HEK293 (cell line): ENCODE measurements at regions not wholly inside any gene's neighbourhood (a gene's known extent, or its start where the extent isn't known, plus 50 kb on each side); places are given as distances from the start of the nearest gene placed in this dataset.
"Not testable (repeated sequence)": the region's sequence is repeated elsewhere in the genome, so short reads cannot be mapped to it uniquely, and the experiment has no call there.

Experiments
- CTCF ChIA-PET: fragments of 350-600 bp; formaldehyde crosslinking; extraction: SDS; loops from one replicate; lab custom pipeline; 2021; ENCODE audit warnings: antibody characterized with exemption; lab: Yijun Ruan, JAX
- POLR2A ChIA-PET: fragments of 300-600 bp; formaldehyde crosslinking; extraction: SDS; loops from one replicate; lab custom pipeline; 2020; ENCODE audit warnings: antibody characterized with exemption, inconsistent platforms; lab: Yijun Ruan, JAX
- H3K27ac ChIP-seq: fragments of 200-500 bp; sonication (Bioruptor generic); 2 replicates; pipeline ENCODE4 v1.5.1; 2014; ENCODE audit warnings: low read depth, low read length, control low read depth, inconsistent platforms; ENCODE audit errors: extremely low read depth
- H3K36me3 ChIP-seq, 2 experiments: fragments of 200-500 bp in 1 of 2; sonication (Bioruptor generic) in 1 of 2; 1 replicate in 1 of 2; 2 replicates in 1 of 2; pipeline ENCODE4 v1.5.1; 2014 to 2017; ENCODE audit warnings: inconsistent platforms in 2 of 2, low read length in 2 of 2; ENCODE audit not compliant: control insufficient read depth in 2 of 2, insufficient read depth in 1 of 2
- H3K4me1 ChIP-seq: fragments of 200-500 bp; sonication (Bioruptor generic); 2 replicates; pipeline ENCODE4 v1.5.1; 2014; ENCODE audit warnings: mild to moderate bottlenecking, low read length, inconsistent platforms; ENCODE audit not compliant: control insufficient read depth, insufficient read depth
- H3K4me3 ChIP-seq: 2 replicates; pipeline ENCODE4 v1.5.1; 2011; ENCODE audit warnings: low read depth, mild to moderate bottlenecking, control low read depth, low read length, moderate library complexity
- H3K9me3 ChIP-seq: fragments of 200-500 bp; sonication (Bioruptor generic); 2 replicates; pipeline ENCODE4 v1.5.1; 2014; ENCODE audit warnings: low read depth, low read length, inconsistent platforms; ENCODE audit not compliant: control insufficient read depth, insufficient read depth
- GFI1B ChIP-seq: fragments of 450-650 bp; formaldehyde crosslinking; IDR thresholded peaks from 2 replicates; pipeline ENCODE4 v1.5.1; 2016; ENCODE audit warnings: missing biosample characterization, missing genetic modification characterization
- SCRT1 ChIP-seq: fragments of 450-650 bp; formaldehyde crosslinking; IDR thresholded peaks from 2 replicates; pipeline ENCODE4 v1.5.1; 2016; ENCODE audit warnings: missing biosample characterization, missing genetic modification characterization, borderline replicate concordance
- ZBTB20 ChIP-seq: fragments of 450-650 bp; formaldehyde crosslinking; IDR thresholded peaks from 2 replicates; pipeline ENCODE4 v1.5.1; 2016; ENCODE audit warnings: missing biosample characterization, missing genetic modification characterization
- ZBTB21 ChIP-seq: fragments of 450-650 bp; formaldehyde crosslinking; IDR thresholded peaks from 2 replicates; pipeline ENCODE4 v1.5.1; 2017; ENCODE audit warnings: missing biosample characterization, missing genetic modification characterization
- ZFP37 ChIP-seq: fragments of 450-650 bp; formaldehyde crosslinking; IDR thresholded peaks from 2 replicates; pipeline ENCODE4 v1.5.1; 2016; ENCODE audit warnings: missing biosample characterization, missing genetic modification characterization
- ZFP69B ChIP-seq: fragments of 450-650 bp; formaldehyde crosslinking; IDR thresholded peaks from 2 replicates; pipeline ENCODE4 v1.5.1; 2016; ENCODE audit warnings: missing biosample characterization, missing genetic modification characterization
- ZIC2 ChIP-seq: fragments of 450-650 bp; formaldehyde crosslinking; IDR thresholded peaks from 2 replicates; pipeline ENCODE4 v1.5.1; 2016; ENCODE audit warnings: missing biosample characterization, missing genetic modification characterization
- ZNF202 ChIP-seq: fragments of 450-650 bp; formaldehyde crosslinking; IDR thresholded peaks from 2 replicates; pipeline ENCODE4 v1.5.1; 2016; ENCODE audit warnings: missing biosample characterization, missing genetic modification characterization, borderline replicate concordance
- ZNF24 ChIP-seq: fragments of 450-650 bp; formaldehyde crosslinking; IDR thresholded peaks from 2 replicates; pipeline ENCODE4 v1.5.1; 2016; ENCODE audit warnings: missing biosample characterization, missing genetic modification characterization
- ZNF292 ChIP-seq: fragments of 450-650 bp; formaldehyde crosslinking; IDR thresholded peaks from 2 replicates; pipeline ENCODE4 v1.5.1; 2016; ENCODE audit warnings: low read depth, missing biosample characterization, missing genetic modification characterization, borderline replicate concordance
- ZNF354C ChIP-seq: fragments of 450-650 bp; formaldehyde crosslinking; IDR thresholded peaks from 2 replicates; pipeline ENCODE4 v1.5.1; 2016; ENCODE audit warnings: missing biosample characterization, missing genetic modification characterization, low read depth, borderline replicate concordance
- ZNF391 ChIP-seq: fragments of 450-650 bp; formaldehyde crosslinking; IDR thresholded peaks from 2 replicates; pipeline ENCODE4 v1.5.1; 2016; ENCODE audit warnings: low read depth, missing biosample characterization, missing genetic modification characterization, borderline replicate concordance
- ZNF398 ChIP-seq: fragments of 450-650 bp; formaldehyde crosslinking; IDR thresholded peaks from 2 replicates; pipeline ENCODE4 v1.5.1; 2017; ENCODE audit warnings: missing biosample characterization, missing genetic modification characterization
- ZNF561 ChIP-seq: fragments of 450-650 bp; IDR thresholded peaks from 2 replicates; pipeline ENCODE4 v1.5.1; 2018; ENCODE audit warnings: missing biosample characterization, missing genetic modification characterization, borderline replicate concordance
- ZNF626 ChIP-seq: fragments of 450-650 bp; sonication (Bioruptor Pico); formaldehyde crosslinking; IDR thresholded peaks from 2 replicates; pipeline ENCODE4 v1.5.1; 2018; ENCODE audit warnings: missing biosample characterization, missing genetic modification characterization, inconsistent platforms
- ZNF654 ChIP-seq: fragments of 450-650 bp; formaldehyde crosslinking; IDR thresholded peaks from 2 replicates; pipeline ENCODE4 v1.5.1; 2016; ENCODE audit warnings: low read depth, missing biosample characterization, missing genetic modification characterization
- ZNF660 ChIP-seq: fragments of 450-650 bp; IDR thresholded peaks from 2 replicates; pipeline ENCODE4 v1.5.1; 2018; ENCODE audit warnings: missing biosample characterization, mild to moderate bottlenecking, missing genetic modification characterization
- ZNF664 ChIP-seq: fragments of 450-650 bp; formaldehyde crosslinking; IDR thresholded peaks from 2 replicates; pipeline ENCODE4 v1.5.1; 2016; ENCODE audit warnings: missing biosample characterization, missing genetic modification characterization
- ZNF747 ChIP-seq: fragments of 450-650 bp; formaldehyde crosslinking; IDR thresholded peaks from 2 replicates; pipeline ENCODE4 v1.5.1; 2016; ENCODE audit warnings: missing biosample characterization, missing genetic modification characterization
- ZNF768 ChIP-seq: fragments of 450-650 bp; formaldehyde crosslinking; IDR thresholded peaks from 2 replicates; pipeline ENCODE4 v1.5.1; 2018; ENCODE audit warnings: missing biosample characterization, mild to moderate bottlenecking, missing genetic modification characterization
- ZSCAN5A ChIP-seq: fragments of 450-650 bp; formaldehyde crosslinking; IDR thresholded peaks from 2 replicates; pipeline ENCODE4 v1.5.1; 2016; ENCODE audit warnings: missing biosample characterization, missing genetic modification characterization
- TF ChIP-seq, protein P1 (sequence below): fragments of 450-650 bp; formaldehyde crosslinking; IDR thresholded peaks from 2 replicates; pipeline ENCODE4 v1.5.1; 2016; ENCODE audit warnings: missing biosample characterization, missing genetic modification characterization

DNA sequence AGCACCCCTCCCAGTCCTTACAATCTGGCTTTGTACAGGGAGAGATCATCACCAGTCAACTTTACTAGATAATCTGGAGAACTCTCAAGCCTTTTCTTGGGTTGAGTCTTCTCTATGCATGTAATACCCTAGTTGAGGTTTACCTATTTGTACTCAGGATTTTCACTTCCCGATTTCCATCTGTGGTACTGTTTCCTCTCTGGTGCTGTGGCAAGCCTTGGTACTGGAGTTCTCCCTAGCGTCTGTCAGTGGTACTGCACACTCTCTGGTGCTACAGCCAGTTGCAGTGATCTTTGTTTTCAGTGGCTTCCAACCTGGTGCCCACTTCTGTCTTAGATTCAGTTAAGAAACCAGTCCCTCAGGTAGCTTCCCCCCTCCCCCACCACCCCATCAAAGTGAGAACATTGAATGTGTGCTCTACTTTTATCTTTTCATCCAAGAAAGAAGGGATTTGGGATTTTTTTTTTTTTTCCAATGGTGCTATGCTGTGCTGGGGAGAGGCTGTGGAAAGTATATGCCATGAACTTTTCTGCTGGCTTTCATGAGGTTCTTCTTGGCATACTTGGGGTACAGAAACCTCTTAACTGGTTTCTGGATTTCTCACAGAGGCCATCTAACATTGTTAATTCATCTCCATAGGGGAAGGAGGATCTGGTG, 69.4 kb upstream of the EVL start:
- ChIA-PET CTCF (interaction anchor here (0.9 to 2.3 kb wide), 4 partner anchors 11 to 23 kb away, joined by 3 to 14 read pairs (median 4); no protein-coding TSS in a partner anchor), POLR2A (no interaction called here)
- no peaks in the 10 kb centered on the region for H3K9me3 ChIP-seq
- H3K4me1 ChIP-seq = no peaks in the 10 kb centered on the region
- no peak overlapping the region for H3K4me3 ChIP-seq
- no peaks in the 10 kb centered on the region; a peak in 1 of 3 replicates for H3K36me3 ChIP-seq
- TF ChIP-seq ZNF391 (no peak), ZNF747 (tag by site-specific recombination) (no peak), ZBTB20 (tag by site-specific recombination) (no peak), SCRT1 (tag by site-specific recombination) (no peak), ZNF654 (tag by site-specific recombination) (peak; percentile 25; the same call in 1 of the 2 replicates), ZFP69B (tag by site-specific recombination) (no peak), ZSCAN5A (no peak), ZIC2 (tag by site-specific recombination) (no peak), ZNF664 (no peak), ZNF561 (tag by site-specific recombination) (0 out of 2 replicates have a peak, but pooled peaks have one; percentile 25), ZNF626 (tag by site-specific recombination) (no peak), ZNF354C (no peak), ZNF398 (tag by site-specific recombination) (no peak), ZNF292 (tag by site-specific recombination) (no peak), ZFP37 (tag by site-specific recombination) (no peak), ZNF202 (tag by site-specific recombination) (no peak), GFI1B (no peak), ZNF24 (tag by site-specific recombination) (no peak)
- TF ChIP-seq, protein P1, sequence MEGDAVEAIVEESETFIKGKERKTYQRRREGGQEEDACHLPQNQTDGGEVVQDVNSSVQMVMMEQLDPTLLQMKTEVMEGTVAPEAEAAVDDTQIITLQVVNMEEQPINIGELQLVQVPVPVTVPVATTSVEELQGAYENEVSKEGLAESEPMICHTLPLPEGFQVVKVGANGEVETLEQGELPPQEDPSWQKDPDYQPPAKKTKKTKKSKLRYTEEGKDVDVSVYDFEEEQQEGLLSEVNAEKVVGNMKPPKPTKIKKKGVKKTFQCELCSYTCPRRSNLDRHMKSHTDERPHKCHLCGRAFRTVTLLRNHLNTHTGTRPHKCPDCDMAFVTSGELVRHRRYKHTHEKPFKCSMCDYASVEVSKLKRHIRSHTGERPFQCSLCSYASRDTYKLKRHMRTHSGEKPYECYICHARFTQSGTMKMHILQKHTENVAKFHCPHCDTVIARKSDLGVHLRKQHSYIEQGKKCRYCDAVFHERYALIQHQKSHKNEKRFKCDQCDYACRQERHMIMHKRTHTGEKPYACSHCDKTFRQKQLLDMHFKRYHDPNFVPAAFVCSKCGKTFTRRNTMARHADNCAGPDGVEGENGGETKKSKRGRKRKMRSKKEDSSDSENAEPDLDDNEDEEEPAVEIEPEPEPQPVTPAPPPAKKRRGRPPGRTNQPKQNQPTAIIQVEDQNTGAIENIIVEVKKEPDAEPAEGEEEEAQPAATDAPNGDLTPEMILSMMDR (tag by site-specific recombination) = peak; percentile 56
- H3K27ac ChIP-seq = no peak overlapping the region

GRCh38 chr14:99996951-99997571, 68.2 kb upstream of the EVL start:
- POLR2A ChIA-PET = no interaction called here
- no peaks in the 10 kb centered on the region for H3K4me1 ChIP-seq
- no peak for TF ChIP-seq ZBTB21 (tag by site-specific recombination)
- no peak for TF ChIP-seq ZNF660
- TF ChIP-seq ZNF768 (tag by site-specific recombination) = no peak
- TF ChIP-seq, all 188 proteins: peak for 0
- H3K36me3 ChIP-seq = no peaks in the 10 kb centered on the region; a peak in 1 of 3 replicates
- CTCF ChIA-PET = interaction anchor here (0.6 to 2.3 kb wide), 6 partner anchors 12 to 221 kb away, joined by 3 to 14 read pairs (median 3); no protein-coding TSS in a partner anchor
- H3K9me3 ChIP-seq = no peaks in the 10 kb centered on the region
- H3K4me3 ChIP-seq = no peak overlapping the region
- H3K27ac ChIP-seq = no peak overlapping the region

GRCh38 chr14:100000398-100000797, 64.8 kb upstream of the EVL start:
- H3K4me1 ChIP-seq, H3K4me3 ChIP-seq, POLR2A ChIA-PET, H3K27ac ChIP-seq, H3K9me3 ChIP-seq, H3K36me3 ChIP-seq: not testable (repeated sequence)
- CTCF ChIA-PET = interaction anchor here (0.6 to 0.7 kb wide), 3 partner anchors 8 to 52 kb away, joined by 3 read pairs; no protein-coding TSS in a partner anchor
